Activated T-helper 1 cell treated with anti-CD3 and anti-CD28 coated beads, Interleukin-2, amount 50 U/mL, for 16 hours (primary cell): ENCODE measurements at regions not wholly inside any gene's neighbourhood (a gene's known extent, or its start where the extent isn't known, plus 50 kb on each side); places are given as distances from the start of the nearest gene placed in this dataset.

Experiments used
- DNase-seq, 2 donors: peaks; one replicate each; pipeline ENCODE4 v3.0.0-alpha.2; 2020; ENCODE audit warnings: low read depth in 1 of 2, low spot score in 1 of 2

GRCh38 chr4:177937041-177937440, 494.8 kb upstream of the AGA start:
- DNase-seq = no peak

- DNase-seq = no peak
Observed at GRCh38 chr4:177938226-177938625, 496.0 kb upstream of the AGA start.

GRCh38 chr4:177945268-177945667, 503.0 kb upstream of the AGA start:
- DNase-seq = no peak

- no peak for DNase-seq
Observed at GRCh38 chr4:177947607-177948006, 505.4 kb upstream of the AGA start.

GRCh38 chr4:177948853-177949252, 506.6 kb upstream of the AGA start:
- no peak for DNase-seq

- no peak for DNase-seq
Observed at GRCh38 chr4:177951026-177951425, 508.8 kb upstream of the AGA start.

- DNase-seq = no peak
Observed at GRCh38 chr4:177952723-177953122, 510.5 kb upstream of the AGA start.

- DNase-seq = no peak
Observed at GRCh38 chr4:177957596-177958360, 515.5 kb upstream of the AGA start.

GRCh38 chr4:177960566-177960965, 518.3 kb upstream of the AGA start:
- no peak for DNase-seq

- no peak for DNase-seq
Observed at GRCh38 chr4:177961761-177962380, 519.6 kb upstream of the AGA start.

- DNase-seq = no peak
Observed at GRCh38 chr4:177964061-177964460, 521.8 kb upstream of the AGA start.

GRCh38 chr4:177964693-177965168, 522.5 kb upstream of the AGA start:
- no peak for DNase-seq

GRCh38 chr4:177967328-177967727, 525.1 kb upstream of the AGA start:
- no peak for DNase-seq

GRCh38 chr4:177968817-177969442, 526.7 kb upstream of the AGA start:
- DNase-seq = no peak

- no peak for DNase-seq
Observed at GRCh38 chr4:177974461-177974860, 532.2 kb upstream of the AGA start.

- no peak for DNase-seq
Observed at GRCh38 chr4:177975315-177975987, 533.2 kb upstream of the AGA start.

- DNase-seq = no peak
Observed at GRCh38 chr4:177986236-177986635, 544.0 kb upstream of the AGA start.

GRCh38 chr4:177987896-177988295, 545.7 kb upstream of the AGA start:
- no peak for DNase-seq

GRCh38 chr4:177989503-177990201, 547.4 kb upstream of the AGA start:
- DNase-seq = no peak

- no peak for DNase-seq
Observed at GRCh38 chr4:178003098-178003657, 560.9 kb upstream of the AGA start.

GRCh38 chr4:178010596-178010995, 568.4 kb upstream of the AGA start:
- no peak for DNase-seq
